Esophagus squamous epithelium (tissue), 4 donors: ENCODE measurements at regions not wholly inside any gene's neighbourhood (a gene's known extent, or its start where the extent isn't known, plus 50 kb on each side); places are given as distances from the start of the nearest gene placed in this dataset.

Source experiments
- POLR2A ChIP-seq, 4 donors: fragments of 450-650 bp; IDR thresholded peaks; one replicate each; pipeline ENCODE4 v1.6.1; 2017; ENCODE audit warnings: antibody characterized with exemption in 4 of 4, mild to moderate bottlenecking in 4 of 4, moderate library complexity in 3 of 4
- TF ChIP-seq, protein P1 (sequence below), 6 experiments: fragments of 450-650 bp in 4 of 6; fragments of 200-600 bp in 2 of 6; sonication (generic) in 2 of 6; IDR thresholded peaks; one replicate each; pipeline ENCODE4 v1.5.1; 2016 to 2019; ENCODE audit warnings: antibody characterized with exemption in 6 of 6, mild to moderate bottlenecking in 4 of 6, moderate library complexity in 4 of 6

- TF ChIP-seq, protein P1, sequence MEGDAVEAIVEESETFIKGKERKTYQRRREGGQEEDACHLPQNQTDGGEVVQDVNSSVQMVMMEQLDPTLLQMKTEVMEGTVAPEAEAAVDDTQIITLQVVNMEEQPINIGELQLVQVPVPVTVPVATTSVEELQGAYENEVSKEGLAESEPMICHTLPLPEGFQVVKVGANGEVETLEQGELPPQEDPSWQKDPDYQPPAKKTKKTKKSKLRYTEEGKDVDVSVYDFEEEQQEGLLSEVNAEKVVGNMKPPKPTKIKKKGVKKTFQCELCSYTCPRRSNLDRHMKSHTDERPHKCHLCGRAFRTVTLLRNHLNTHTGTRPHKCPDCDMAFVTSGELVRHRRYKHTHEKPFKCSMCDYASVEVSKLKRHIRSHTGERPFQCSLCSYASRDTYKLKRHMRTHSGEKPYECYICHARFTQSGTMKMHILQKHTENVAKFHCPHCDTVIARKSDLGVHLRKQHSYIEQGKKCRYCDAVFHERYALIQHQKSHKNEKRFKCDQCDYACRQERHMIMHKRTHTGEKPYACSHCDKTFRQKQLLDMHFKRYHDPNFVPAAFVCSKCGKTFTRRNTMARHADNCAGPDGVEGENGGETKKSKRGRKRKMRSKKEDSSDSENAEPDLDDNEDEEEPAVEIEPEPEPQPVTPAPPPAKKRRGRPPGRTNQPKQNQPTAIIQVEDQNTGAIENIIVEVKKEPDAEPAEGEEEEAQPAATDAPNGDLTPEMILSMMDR (IDR thresholded peaks at IDR 0.05): no peak
- no peak for TF ChIP-seq POLR2A (IDR thresholded peaks at IDR 0.05)
These were observed 69.2 kb upstream of the SP4 start for GRCh38 chr7:21358648-21359047.
